GM19463 (cell line): ENCODE measurements at regions not wholly inside any gene's neighbourhood (a gene's known extent, or its start where the extent isn't known, plus 50 kb on each side); places are given as distances from the start of the nearest gene placed in this dataset.

Experiments used
- ATAC-seq: cut with Tn5 transposase; IDR thresholded peaks from one replicate; pipeline ENCODE4 v1.9.1; 2021; ENCODE audit warnings: mild to moderate bottlenecking, moderate library complexity; ENCODE audit not compliant: unreplicated experiment

DNA sequence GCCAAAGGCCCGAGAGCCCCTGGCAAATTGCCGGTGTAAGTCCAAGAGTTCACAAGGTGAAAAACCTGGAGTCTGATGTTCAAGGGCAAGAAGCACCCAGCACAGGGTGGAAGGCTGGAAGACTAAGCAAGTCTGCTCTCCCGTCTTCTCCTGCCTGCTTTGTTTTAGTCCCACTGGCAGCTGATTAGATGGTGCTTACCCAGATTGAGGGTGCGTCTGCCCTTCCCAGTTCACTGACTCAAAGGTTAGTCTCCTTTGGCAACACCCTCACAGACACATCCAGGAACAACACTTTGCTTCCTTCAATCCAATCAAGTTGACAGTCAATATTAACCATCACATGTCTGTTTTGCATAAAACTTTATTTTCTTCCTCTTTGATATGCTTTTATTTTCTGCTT lies 157.4 kb downstream of the HS3ST1 start:
- no peak for ATAC-seq

DNA sequence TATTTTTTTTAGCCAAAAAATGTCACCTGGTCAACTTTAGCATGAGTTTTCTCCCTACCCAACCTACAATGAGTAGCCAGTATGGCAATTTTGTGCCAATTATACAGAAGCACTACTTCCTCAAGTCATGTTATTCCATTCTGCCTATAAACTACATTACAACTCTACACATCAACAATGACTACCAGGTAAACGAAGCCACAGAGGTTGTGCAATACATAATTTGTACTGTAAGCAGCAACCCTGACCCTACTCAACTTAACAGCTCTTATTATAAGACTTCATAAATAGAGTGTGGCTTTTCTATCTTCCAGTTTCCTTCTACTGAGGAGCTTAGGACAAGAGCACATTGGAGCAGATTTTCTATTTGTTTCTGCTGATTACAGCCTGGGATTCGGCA lies 160.5 kb downstream of the HS3ST1 start:
- no peak for ATAC-seq

DNA sequence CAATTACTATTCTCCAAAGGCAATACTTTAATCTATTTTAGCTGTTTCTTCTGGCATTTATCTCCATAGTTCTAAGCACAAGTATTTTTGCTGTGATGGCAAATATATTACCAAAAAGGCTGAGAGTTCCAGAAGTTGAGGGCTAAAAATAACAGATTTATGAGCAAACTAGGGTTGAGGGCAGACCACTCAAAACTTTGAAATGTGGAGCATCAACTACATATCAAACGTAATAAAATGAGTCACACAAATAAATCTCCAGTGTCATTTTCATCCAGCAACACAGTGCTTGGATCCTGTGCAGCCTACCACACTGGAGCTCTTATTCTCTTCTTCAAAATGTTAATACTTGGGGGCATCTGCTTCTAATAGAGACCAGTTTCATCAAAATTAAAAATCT lies 163.9 kb downstream of the HS3ST1 start:
- ATAC-seq: no peak

DNA sequence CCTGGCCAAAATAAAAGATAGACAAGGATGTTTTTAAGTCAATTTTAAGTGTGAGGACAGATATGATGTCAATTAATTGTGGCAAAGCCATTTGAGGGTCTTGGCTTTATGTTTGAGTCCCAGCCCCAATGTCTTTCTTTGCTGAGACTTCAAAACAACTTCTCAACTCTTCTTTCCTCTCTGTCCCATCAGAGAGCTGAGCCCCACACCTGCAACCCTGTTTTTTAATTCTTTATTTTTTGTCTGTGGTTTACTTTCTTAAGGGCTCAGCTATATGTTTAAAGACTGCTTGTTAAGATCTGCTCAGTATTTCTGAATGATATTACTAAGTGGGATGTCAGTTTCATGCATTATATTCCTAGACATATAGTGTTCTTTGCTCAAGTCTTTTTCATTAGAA lies 164.3 kb downstream of the HS3ST1 start:
- ATAC-seq: no peak

DNA sequence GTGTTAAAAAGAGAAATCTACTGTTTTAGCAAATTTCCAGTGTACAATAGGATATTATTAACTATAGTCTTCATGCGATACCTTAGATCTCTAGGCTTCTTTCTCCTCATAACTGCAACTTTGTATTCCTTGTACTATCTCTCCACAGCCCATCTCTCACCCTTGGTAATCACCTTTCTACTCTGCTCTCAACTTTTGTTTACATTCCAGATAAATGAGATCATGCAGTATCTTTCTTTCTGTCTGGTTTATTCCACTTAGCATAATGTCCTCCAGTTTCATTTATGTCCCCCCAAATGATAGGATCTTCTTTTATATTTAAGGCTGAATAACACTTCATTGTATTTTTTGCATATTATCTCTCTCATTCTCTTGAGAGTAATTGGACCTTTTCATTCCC lies 165.5 kb downstream of the HS3ST1 start:
- ATAC-seq: no peak

DNA sequence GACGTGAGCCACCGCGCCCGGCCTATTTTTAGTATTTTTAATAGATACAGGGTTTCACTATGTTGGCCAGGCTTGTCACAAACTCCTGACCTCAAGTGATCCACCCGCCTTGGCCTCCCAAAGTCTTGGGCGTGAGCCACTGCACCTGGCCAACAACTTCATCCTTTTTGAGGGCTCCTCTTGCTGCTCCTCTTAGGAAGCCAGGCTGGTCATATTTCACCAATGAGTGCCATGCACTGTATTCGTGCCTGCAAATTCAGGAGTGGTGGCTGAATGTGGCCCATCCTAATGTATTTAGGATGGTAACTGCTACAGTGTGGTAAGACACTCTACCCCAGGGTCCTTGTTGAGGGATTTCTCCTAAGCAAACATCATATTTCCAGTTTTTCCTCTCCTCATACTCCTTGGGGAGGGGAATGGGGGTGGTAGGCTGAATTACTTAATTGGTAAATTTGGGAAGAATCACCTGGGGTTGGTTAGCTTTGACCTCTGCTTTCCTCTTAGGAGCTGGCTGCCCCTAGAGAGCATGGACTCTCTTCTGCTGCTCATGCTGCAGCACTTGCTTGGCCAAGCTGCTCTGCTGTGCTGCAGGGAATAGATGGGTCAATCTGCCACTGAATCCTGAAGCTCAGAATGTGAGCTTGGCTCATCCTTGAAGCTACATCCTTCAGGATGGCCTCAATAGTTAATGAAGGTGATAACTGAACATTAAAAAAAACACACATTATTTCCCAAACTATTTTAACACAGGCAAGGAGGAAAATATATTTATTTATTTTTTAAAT lies 167.4 kb downstream of the HS3ST1 start:
- ATAC-seq: no peak

DNA sequence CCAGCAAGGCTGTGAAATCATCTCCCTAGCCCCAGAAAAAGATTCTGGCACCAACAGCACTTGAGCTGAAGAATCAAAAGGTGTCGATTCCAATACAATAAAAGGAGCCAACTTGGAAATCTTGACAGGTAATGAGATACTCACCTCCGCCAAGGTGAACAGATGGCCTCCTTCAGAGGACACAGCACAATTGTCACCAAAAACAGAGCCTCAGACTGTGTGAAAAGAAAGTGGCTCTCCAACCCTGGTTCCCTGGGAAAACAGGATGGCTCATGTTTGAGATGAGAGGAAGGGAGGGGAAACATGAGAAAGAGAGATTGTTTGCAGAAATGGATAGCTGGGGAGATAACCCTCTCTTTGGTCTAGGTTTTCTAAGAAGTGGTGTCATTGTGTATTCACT lies 168.9 kb downstream of the HS3ST1 start:
- ATAC-seq: no peak

DNA sequence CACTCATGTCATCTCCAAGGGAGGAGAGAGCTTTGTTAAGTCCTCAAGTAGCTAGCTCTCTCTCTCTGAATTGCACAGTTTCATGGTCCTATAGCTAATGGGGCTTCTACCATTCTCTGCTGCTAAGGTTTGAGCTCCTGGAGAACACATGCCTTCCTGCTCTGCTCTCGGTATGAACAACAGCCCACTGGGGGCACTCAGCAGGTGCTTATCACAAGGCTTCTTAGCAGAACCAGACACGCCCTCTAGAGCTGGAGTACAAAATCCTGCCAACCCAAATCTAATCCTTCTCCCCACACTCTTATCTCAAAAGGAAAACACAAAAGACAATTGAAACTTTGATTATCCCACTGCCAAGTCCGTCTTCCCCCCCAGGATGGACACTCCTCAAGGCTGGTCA lies 176.5 kb downstream of the HS3ST1 start:
- no peak for ATAC-seq

DNA sequence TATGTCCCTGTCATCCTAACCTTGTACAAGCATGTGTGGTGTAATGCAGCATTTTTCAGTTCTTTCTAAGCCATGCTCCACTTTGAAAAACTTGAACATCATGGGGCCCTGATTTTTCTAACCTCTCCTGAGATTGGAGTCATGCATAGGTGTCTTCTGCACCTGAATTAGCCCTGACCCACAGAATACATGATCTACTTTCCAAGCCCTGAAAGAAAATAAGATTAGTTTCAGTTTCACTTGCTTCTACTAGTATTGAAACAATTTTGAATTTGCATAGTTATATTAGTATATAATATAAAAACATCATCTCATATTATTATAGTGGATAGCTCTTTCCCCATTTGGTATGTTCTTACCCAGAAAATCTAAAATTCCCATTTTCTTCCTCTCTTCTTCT lies 178.2 kb downstream of the HS3ST1 start:
- no peak for ATAC-seq

DNA sequence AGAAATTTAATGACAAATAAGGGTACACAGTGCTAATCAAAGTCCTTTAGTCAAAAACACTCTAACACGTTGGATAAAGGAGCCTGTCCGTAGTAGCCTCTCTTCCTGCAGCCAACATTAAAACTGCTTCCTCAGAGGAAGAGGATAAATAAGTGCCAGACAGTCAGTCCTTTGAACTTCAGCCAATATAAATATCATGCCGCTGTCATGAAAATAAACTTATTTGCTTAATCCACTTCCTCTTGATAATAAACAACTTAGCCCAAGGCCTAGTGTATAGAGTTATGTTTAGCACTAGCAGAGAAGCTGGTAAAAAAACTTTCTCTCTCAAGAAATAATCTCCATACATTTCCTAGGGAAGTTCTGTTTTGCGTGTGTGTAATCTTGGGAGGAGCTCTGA lies 196.7 kb downstream of the HS3ST1 start:
- ATAC-seq: no peak

DNA sequence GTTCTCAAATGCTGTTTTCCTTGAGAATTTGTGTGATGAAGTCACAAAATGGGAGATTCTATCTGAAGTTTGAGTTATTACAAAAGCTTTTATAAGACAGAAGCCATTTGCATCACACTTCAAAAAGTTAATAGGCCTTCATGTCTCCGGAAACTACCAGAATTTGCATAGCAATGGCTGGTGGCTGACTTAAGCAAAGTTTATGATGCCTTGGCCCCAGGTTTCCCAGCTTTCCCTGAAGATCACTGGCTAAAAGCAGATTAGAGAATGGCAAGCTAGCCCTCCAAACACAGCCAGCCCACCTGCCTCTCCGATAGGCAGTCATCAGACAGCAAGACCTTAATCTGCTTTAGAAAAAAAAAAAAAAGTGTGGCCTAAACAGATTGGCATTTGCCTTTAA lies 197.8 kb downstream of the HS3ST1 start:
- no peak for ATAC-seq

DNA sequence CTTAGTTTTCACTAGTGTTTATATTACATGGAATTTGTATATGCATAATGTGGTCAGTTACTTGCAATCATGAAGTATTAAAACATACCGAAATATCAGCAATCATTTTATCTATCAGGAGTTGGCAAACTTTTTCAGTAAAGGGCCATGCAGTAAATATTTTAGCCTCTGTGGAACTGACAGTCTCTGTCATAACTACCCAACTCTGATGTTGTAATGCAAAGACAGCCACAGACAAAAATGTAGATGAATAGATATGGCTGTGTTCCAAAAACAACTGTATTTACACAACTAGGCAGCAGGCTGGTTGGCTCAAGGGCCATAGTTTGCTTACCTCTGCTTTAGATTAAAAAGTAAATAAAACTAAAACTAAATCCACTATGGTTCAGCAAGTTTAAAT lies 200.2 kb downstream of the HS3ST1 start:
- no peak for ATAC-seq

DNA sequence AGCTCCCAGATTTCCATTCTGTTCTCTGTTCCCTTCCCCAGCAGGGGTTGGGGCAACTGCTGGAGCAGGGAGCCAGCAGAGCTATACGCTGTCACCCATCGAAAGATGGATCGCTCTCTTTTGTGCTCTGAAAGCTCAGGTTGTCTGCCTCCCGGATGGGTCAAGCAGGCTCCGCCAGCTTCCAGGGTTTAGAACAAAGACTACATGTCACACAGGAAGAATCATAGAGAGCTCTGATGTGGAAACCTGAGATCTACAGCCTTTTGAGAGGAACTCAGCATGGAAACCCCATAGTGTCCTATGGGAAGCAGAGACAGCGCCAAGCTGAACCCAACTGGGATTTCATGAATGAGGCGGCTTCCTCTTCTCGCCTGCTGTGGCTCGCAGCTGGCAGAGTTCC lies 205.4 kb downstream of the HS3ST1 start:
- ATAC-seq: no peak

DNA sequence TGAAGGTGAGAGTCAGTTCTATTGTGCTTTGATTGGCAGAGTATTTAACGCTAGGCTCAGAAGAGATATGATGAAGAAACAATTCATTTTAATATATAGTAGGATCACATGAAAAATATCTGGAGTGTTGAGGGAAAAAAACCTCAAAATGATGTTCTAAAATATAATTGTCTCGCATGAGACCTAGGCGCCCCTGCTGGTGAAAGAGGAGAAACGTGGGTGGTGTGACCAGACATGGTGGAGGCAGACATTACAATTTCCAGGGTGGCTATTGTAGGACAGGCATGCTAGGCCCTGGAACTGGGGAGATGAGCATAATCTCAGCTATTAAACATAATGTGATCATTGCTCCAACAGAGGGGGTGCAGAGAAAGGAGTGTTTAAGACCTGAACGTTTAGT lies 210.0 kb downstream of the HS3ST1 start:
- ATAC-seq: no peak

DNA sequence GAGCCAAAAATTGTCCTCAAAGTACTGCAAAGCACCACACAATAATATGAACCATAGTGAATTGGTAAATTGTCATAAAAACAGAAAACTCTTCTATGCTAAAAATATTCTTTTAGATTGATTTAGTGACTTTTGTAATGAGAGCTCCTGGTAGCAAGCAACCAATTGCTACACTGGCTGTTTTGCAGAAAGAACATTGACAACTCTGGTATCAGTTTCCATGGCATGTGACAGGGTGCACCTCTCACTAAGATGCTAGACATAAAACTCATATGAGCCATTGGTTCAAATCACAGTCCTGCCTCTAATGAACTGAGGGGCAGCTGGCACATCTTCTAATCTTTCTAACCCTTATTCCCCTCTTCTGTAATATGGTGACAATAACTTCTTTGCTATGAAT lies 212.2 kb downstream of the HS3ST1 start:
- no peak for ATAC-seq

DNA sequence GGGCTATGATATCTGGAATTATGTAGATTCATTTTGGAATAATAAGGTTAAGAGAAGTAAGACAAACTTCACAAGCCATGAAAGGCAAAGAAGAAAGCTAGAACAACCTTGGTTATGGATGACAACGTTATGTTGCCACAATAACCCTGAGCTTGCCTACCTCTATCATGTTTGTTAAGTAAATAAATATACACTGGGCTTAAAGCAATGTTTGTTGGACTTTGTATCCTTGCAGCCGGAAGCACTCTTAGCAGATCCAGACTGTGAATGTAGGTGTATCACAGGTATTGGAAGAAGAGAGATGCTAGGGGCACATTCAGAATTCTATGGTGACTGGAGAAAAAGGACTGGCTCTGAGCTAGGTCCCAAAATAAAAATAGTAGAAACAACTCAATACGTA lies 214.4 kb downstream of the HS3ST1 start:
- no peak for ATAC-seq

DNA sequence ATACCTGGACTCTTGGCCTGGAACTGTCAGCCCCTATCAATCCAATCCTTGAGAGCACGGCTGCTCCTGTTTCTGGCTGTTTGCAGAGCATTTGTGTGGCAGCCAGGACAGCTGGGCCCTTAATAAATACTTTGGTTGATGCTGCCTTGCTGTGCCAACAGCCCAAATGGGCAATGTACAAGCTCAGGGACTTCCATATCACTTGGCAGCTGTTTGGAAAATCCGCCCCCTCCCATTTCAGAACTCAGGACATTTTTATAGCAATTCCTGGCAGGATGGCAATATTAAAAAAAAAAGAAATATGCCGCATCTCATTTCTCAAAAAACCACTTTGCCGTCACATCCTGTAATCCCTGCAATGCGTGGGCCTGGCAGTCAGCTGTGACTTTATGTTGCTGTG lies 218.9 kb downstream of the HS3ST1 start:
- no peak for ATAC-seq

DNA sequence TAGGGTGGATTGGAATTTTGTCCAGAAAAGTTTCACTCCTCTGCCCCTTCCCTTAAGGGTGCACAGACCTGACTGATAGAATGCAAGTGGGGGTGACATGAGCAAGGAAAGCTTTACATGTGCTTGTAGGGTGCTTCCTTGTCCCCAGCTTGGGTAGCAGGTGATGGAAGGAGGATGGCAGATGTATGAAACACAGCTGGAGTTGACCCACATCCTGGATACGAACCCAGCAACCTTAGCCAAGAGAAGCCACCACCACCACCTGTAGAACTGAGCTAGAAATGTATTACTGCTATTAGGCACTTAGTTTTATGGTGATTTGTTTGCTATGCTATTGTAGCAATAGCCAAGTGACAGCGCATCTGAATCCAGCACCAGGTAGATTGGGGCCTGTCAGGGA lies 227.4 kb downstream of the HS3ST1 start:
- ATAC-seq: no peak

DNA sequence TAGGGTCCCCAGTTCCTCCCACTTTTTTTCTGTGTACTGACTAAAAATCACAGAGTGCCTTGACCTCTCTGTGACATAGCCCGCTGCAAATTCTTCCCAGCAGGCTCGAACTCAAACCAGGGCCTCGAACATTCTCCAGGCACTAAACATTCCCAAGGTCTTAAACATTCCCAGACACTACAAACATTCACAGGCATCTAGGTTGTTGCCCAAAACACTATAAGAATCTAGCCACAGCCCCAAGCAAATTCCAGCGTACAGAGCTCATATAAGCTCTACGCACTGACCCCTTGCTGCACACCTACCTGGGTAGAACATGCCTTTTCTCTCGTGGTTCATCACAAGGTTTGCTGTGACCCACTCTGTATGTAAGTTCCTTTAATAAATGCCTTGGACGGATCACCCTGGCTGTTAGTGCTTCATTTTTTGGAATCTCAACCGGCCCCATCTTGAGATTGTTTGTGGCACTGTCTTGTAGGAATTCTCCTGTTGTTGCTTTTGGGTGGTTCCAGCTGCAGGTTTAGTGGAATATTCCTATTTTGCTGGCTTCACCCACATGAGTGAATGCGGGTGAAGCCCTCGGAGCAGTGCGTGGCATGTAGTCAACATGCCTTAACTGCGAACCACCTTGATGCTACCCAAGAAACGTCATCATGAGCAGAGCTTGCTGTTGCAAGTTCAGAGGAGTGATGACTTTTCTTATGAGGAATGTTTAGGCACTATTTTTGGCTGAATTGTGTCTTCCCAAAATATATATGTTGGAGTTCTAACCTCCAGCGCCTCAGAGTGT lies 230.0 kb downstream of the HS3ST1 start:
- no peak for ATAC-seq

DNA sequence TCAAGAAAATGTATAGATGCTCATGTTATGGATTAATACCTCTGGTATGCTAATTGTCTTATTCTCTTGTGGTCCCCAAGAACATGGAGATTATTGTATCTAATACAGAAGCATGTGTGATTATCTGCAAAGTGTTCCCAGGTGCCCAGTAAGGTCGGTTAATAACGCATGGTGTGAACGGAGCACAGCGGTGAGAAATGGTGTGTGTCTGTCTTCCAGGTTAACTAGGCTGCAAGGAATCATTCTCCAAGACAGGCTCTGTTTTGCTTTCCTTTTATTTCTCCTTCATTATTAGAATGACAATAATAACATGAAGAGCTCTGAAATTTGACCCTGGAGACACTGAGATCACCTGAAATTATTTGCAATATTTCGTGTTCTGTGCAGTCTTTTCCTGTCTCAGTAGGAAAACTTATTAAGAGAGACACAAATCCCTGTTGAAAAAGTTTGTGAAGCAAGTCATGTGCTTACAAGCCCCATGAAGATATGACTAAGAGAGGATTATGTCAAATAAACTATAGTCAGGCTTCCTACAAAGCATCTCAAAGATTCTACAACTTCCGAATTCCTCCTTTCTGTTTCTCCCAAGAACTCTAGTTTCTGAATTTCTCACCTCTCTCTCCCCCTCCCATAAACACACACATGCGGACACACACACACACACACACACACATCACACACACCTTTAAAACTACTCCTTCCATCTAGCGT lies 230.9 kb downstream of the HS3ST1 start:
- no peak for ATAC-seq

DNA sequence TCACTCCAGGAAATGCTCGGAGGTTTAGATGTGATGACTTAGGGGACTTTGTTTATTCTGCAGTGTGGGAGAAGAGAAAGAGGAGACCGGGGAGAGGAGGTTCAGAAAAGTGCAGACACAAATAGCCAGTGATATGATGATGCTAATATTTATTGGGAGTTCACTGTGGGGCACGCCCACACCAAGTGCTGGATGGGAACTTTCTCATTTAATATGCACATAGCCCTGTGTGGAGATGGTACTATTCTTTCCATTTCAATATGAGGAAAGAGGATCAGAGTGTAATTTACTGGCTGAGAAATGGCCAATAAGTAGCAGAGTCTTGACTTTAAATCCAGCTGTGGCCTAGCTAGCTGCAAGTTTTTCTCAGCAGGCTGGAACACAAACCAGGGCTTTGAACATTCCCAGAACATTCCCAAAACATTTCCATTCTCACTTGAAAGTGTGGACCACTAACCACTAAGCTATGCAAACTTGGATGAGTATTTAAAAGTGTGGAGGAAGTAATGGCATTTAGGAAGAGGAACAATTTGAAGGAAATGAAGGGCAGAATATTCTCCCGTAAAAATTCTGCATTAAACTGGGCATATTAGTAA lies 231.7 kb downstream of the HS3ST1 start:
- no peak for ATAC-seq

DNA sequence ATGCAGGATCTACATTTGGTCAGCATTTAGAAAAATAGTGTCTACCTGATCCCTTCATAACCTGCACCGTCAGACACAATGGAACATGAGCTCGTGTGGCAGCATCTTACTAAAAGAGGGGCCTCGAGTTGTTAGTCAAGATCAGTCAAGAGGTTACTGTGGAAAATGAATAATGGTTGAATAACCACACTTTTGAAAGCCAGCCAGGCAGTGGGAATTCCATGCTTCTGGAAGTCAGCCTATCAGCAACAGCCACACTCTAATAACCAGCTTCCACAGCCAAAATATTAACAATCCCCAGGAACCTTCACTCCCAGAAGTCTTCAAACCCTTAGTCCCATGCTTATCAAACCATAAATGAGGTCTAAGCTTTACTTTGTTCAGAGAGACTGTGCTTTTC lies 234.3 kb downstream of the HS3ST1 start:
- no peak for ATAC-seq
